ENCODE measurements at regions not wholly inside any gene's neighbourhood (a gene's known extent, or its start where the extent isn't known, plus 50 kb on each side); places are given as distances from the start of the nearest gene placed in this dataset.

GRCh38 chr1:238491265-238491664 is 600.5 kb upstream of the ZP4 start:
- TF ChIP-seq, protein P1, sequence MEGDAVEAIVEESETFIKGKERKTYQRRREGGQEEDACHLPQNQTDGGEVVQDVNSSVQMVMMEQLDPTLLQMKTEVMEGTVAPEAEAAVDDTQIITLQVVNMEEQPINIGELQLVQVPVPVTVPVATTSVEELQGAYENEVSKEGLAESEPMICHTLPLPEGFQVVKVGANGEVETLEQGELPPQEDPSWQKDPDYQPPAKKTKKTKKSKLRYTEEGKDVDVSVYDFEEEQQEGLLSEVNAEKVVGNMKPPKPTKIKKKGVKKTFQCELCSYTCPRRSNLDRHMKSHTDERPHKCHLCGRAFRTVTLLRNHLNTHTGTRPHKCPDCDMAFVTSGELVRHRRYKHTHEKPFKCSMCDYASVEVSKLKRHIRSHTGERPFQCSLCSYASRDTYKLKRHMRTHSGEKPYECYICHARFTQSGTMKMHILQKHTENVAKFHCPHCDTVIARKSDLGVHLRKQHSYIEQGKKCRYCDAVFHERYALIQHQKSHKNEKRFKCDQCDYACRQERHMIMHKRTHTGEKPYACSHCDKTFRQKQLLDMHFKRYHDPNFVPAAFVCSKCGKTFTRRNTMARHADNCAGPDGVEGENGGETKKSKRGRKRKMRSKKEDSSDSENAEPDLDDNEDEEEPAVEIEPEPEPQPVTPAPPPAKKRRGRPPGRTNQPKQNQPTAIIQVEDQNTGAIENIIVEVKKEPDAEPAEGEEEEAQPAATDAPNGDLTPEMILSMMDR (IDR thresholded peaks at IDR 0.05; ENCODE audit: extremely low read depth, insufficient read depth, missing control alignments) = no peak
- no peak for DNase-seq (ENCODE audit: low spot score)
- in situ Hi-C loops (cut with MboI; ENCODE audit: low pct_unique_long_range_greater_than_20kb, low sequenced_read_pairs, unreplicated experiment) = no loop called here

- DNase-seq (ENCODE audit: low spot score) = no peak
- in situ Hi-C loops (cut with MboI; ENCODE audit: low pct_unique_long_range_greater_than_20kb, low sequenced_read_pairs, unreplicated experiment) = no loop called here
- TF ChIP-seq, protein P1 (IDR thresholded peaks at IDR 0.05; ENCODE audit: extremely low read depth, insufficient read depth, missing control alignments) = no peak
Measured at GRCh38 chr1:238489006-238489405, 598.3 kb upstream of the ZP4 start.

GRCh38 chr1:238488401-238488800 is 597.7 kb upstream of the ZP4 start:
- no peak for DNase-seq (ENCODE audit: low spot score)
- TF ChIP-seq, protein P1 (IDR thresholded peaks at IDR 0.05; ENCODE audit: extremely low read depth, insufficient read depth, missing control alignments) = no peak
- in situ Hi-C loops (cut with MboI; ENCODE audit: low pct_unique_long_range_greater_than_20kb, low sequenced_read_pairs, unreplicated experiment) = no loop called here

- DNase-seq (ENCODE audit: low spot score) = no peak
- in situ Hi-C loops (cut with MboI; ENCODE audit: low pct_unique_long_range_greater_than_20kb, low sequenced_read_pairs, unreplicated experiment) = no loop called here
- TF ChIP-seq, protein P1 (IDR thresholded peaks at IDR 0.05; ENCODE audit: extremely low read depth, insufficient read depth, missing control alignments) = no peak
Measured at GRCh38 chr1:238487931-238488330, 597.2 kb upstream of the ZP4 start.

- in situ Hi-C loops (cut with MboI; ENCODE audit: low pct_unique_long_range_greater_than_20kb, low sequenced_read_pairs, unreplicated experiment) = no loop called here
- TF ChIP-seq, protein P1 (IDR thresholded peaks at IDR 0.05; ENCODE audit: extremely low read depth, insufficient read depth, missing control alignments) = no peak
- DNase-seq (ENCODE audit: low spot score) = no peak
Measured at GRCh38 chr1:238485912-238486209, 595.1 kb upstream of the ZP4 start.

DNA sequence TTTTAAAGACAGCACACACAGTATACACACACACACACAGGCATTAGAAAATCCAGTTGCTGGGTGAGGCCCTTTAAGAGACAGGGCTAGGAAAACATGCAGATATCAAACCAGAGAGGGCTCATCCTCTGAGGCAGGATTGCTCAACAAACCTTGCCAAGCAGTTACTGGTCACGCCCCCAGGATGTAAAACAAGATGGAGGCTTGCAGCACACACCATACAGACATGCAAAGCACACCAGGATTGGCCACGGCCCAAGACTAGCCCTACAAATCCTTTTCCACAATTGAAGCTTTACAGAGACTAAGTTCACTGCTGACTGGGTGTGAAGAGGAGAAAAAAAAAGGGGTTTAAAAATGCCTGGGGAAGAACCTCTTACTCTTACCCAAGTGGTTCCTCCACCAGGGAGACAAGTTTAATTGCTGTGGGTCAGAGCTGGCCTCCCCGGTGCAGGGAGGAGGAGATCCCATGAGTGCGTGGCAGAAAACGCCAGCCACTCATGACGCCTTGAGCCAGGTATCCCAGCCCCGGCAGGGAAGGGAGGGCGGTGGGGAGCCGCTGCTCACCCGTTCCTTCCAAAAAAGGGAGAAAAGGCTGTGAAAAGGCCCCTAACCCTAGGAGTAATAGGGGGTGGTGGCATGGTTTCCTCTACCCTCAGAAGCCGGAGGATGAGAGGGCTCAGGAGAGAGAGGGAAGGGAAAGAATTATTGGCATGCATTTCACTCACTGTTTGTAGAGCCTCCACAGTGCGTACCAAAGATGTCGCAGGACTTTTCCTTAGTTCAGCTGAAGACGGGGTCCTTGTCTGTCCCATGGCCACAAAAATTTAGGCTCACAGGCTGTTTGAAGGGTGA is 594.6 kb upstream of the ZP4 start:
- TF ChIP-seq, protein P1 (IDR thresholded peaks at IDR 0.05; ENCODE audit: extremely low read depth, insufficient read depth, missing control alignments) = no peak
- in situ Hi-C loops (cut with MboI; ENCODE audit: low pct_unique_long_range_greater_than_20kb, low sequenced_read_pairs, unreplicated experiment) = no loop called here
- no peak for DNase-seq (ENCODE audit: low spot score)
